SK-N-SH (cell line): ENCODE measurements at regions not wholly inside any gene's neighbourhood (a gene's known extent, or its start where the extent isn't known, plus 50 kb on each side); places are given as distances from the start of the nearest gene placed in this dataset.

ENCODE experiments used
- CTCF ChIA-PET: fragments of 300-600, 350-600 bp; formaldehyde crosslinking; extraction: SDS; loops from one replicate; lab custom pipeline; 2021; lab: Yijun Ruan, JAX
- POLR2A ChIA-PET: fragments of 350-600 bp; sonication (Branson Sonifier 250); formaldehyde crosslinking; extraction: SDS; loops from one replicate; lab custom pipeline; 2020; ENCODE audit warnings: antibody characterized with exemption, inconsistent platforms; lab: Yijun Ruan, JAX
- DNase-seq: peaks from one replicate; pipeline ENCODE4 v3.0.0; 2012
- H2AFZ ChIP-seq: fragments of 200-600 bp; sonication (generic); 2 replicates; pipeline ENCODE4 v1.8.1; 2016; ENCODE audit warnings: antibody characterized with exemption, mild to moderate bottlenecking, low read depth
- H3F3A ChIP-seq: fragments of 200-600 bp; sonication (generic); replicated peaks from 2 replicates; pipeline ENCODE3; 2016; ENCODE audit warnings: antibody characterized with exemption, mild to moderate bottlenecking; ENCODE audit not compliant: insufficient read depth
- H3K27ac ChIP-seq, 2 experiments: fragments of 200-500 bp in 1 of 2; fragments of 200-600 bp in 1 of 2; sonication (Bioruptor generic) in 1 of 2; sonication (generic), shearing (Covaris generic) in 1 of 2; 2 replicates each; pipeline versions ENCODE4 v1.5.1 to v1.6.1; 2014 to 2016; ENCODE audit warnings: low read depth in 2 of 2, inconsistent platforms in 1 of 2, low read length in 1 of 2, mild to moderate bottlenecking in 1 of 2, mixed read lengths in 1 of 2
- H3K27me3 ChIP-seq: fragments of 200-600 bp; sonication (generic), shearing (Covaris generic); 2 replicates; pipeline ENCODE4 v1.6.1; 2016; ENCODE audit warnings: mixed run types; ENCODE audit not compliant: insufficient read depth
- H3K36me3 ChIP-seq, 2 experiments: fragments of 200-500 bp in 1 of 2; fragments of 200-600 bp in 1 of 2; sonication (Bioruptor generic) in 1 of 2; sonication (generic) in 1 of 2; replicated peaks in 1 of 2; 2 replicates each; pipeline versions ENCODE3 to v1.5.1; 2014 to 2016; ENCODE audit warnings: low read length in 1 of 2, mild to moderate bottlenecking in 1 of 2; ENCODE audit not compliant: insufficient read depth in 2 of 2, control insufficient read depth in 1 of 2
- H3K4me1 ChIP-seq, 2 experiments: fragments of 200-500 bp in 1 of 2; fragments of 200-600 bp in 1 of 2; sonication (Bioruptor generic) in 1 of 2; sonication (generic), shearing (Covaris generic) in 1 of 2; 2 replicates each; pipeline versions ENCODE4 v1.5.1 to v1.6.1; 2014 to 2016; ENCODE audit warnings: low read depth in 1 of 2, low read length in 1 of 2, mixed run types in 1 of 2; ENCODE audit not compliant: insufficient read depth in 2 of 2, control insufficient read depth in 1 of 2
- H3K4me2 ChIP-seq: fragments of 200-600 bp; sonication (generic), shearing (Covaris generic); 2 replicates; pipeline ENCODE4 v1.6.1; 2017; ENCODE audit warnings: mixed run types
- H3K4me3 ChIP-seq, 2 experiments: fragments of 200-500 bp in 1 of 2; fragments of 200-600 bp in 1 of 2; sonication (Bioruptor generic) in 1 of 2; sonication (generic), shearing (Covaris generic) in 1 of 2; 2 replicates each; pipeline versions ENCODE4 v1.5.1 to v1.8.1; 2014 to 2016; ENCODE audit warnings: low read depth in 2 of 2, inconsistent platforms in 1 of 2, low read length in 1 of 2, mild to moderate bottlenecking in 1 of 2, mixed read lengths in 1 of 2, moderate library complexity in 1 of 2
- H3K79me2 ChIP-seq: fragments of 200-600 bp; sonication (generic); 2 replicates; pipeline ENCODE4 v1.8.1; 2017; ENCODE audit warnings: mild to moderate bottlenecking; ENCODE audit not compliant: insufficient read depth
- H3K9ac ChIP-seq: fragments of 200-600 bp; sonication (generic); 2 replicates; pipeline ENCODE4 v1.6.1; 2017; ENCODE audit warnings: mixed run types
- H3K9me2 ChIP-seq: fragments of 200-600 bp; sonication (generic); 2 replicates; pipeline ENCODE4 v1.6.1; 2017; ENCODE audit warnings: mixed run types
- H3K9me3 ChIP-seq: fragments of 200-600 bp; sonication (generic); 2 replicates; pipeline ENCODE4 v1.6.1; 2017; ENCODE audit warnings: mixed run types, mild to moderate bottlenecking, moderate library complexity
- H4K20me1 ChIP-seq: fragments of 200-600 bp; sonication (generic); 2 replicates; pipeline ENCODE4 v1.6.1; 2017; ENCODE audit warnings: mild to moderate bottlenecking, mixed run types; ENCODE audit not compliant: insufficient read depth
- CHD2 ChIP-seq: fragments of 150-350 bp; IDR thresholded peaks from 2 replicates; pipeline ENCODE4 v1.6.1; 2018; ENCODE audit warnings: low read length; ENCODE audit not compliant: partially characterized antibody
- CTCF ChIP-seq: fragments of 200-600 bp; sonication (generic); IDR thresholded peaks from 2 replicates; pipeline ENCODE4 v1.6.1; 2017; ENCODE audit warnings: antibody characterized with exemption, mild to moderate bottlenecking, moderate library complexity
- EP300 ChIP-seq, 2 experiments: IDR thresholded peaks; 2 replicates each; pipeline versions ENCODE4 v1.4.0 to v1.6.1; 2012; ENCODE audit warnings: borderline replicate concordance in 1 of 2, low read depth in 1 of 2, low read length in 1 of 2
- FOSL2 ChIP-seq: IDR thresholded peaks from 2 replicates; pipeline ENCODE4 v1.4.0; 2012; ENCODE audit warnings: low read depth, mild to moderate bottlenecking, moderate library complexity, borderline replicate concordance
- FOXM1 ChIP-seq: IDR thresholded peaks from 2 replicates; pipeline ENCODE4 v1.4.0; 2012; ENCODE audit warnings: low read depth, mild to moderate bottlenecking
- GABPA ChIP-seq: IDR thresholded peaks from 2 replicates; pipeline ENCODE4 v1.4.0; 2012; ENCODE audit warnings: low read depth, mild to moderate bottlenecking
- JUND ChIP-seq: IDR thresholded peaks from 2 replicates; pipeline ENCODE4 v1.4.0; 2012
- MXI1 ChIP-seq: IDR thresholded peaks from 2 replicates; pipeline ENCODE4 v1.6.1; 2012; ENCODE audit warnings: mild to moderate bottlenecking, low read depth, low read length, improper control_type of control experiment
- NFIC ChIP-seq: IDR thresholded peaks from 2 replicates; pipeline ENCODE4 v1.4.0; 2012; ENCODE audit warnings: borderline replicate concordance
- NRF1 ChIP-seq: IDR thresholded peaks from 2 replicates; pipeline ENCODE4 v1.6.1; 2012; ENCODE audit warnings: low read depth, mild to moderate bottlenecking, low read length
- PBX3 ChIP-seq: IDR thresholded peaks from 2 replicates; pipeline ENCODE4; 2012
- POLR2AphosphoS5 ChIP-seq: IDR thresholded peaks from 2 replicates; pipeline ENCODE4 v1.6.1; 2012; ENCODE audit warnings: low read depth, low read length
- RAD21 ChIP-seq: IDR thresholded peaks from 2 replicates; pipeline ENCODE4 v1.6.1; 2012; ENCODE audit warnings: mild to moderate bottlenecking, low read length
- TAF1 ChIP-seq: IDR thresholded peaks from 2 replicates; pipeline ENCODE4 v1.6.1; 2012; ENCODE audit warnings: low read depth, mild to moderate bottlenecking, low read length, moderate library complexity, borderline replicate concordance
- TEAD4 ChIP-seq: IDR thresholded peaks from 2 replicates; pipeline ENCODE4 v1.4.0; 2012; ENCODE audit warnings: mild to moderate bottlenecking, borderline replicate concordance; ENCODE audit not compliant: insufficient read depth
- ZBTB33 ChIP-seq: IDR thresholded peaks from 2 replicates; pipeline ENCODE4 v1.4.0; 2012; ENCODE audit warnings: low read depth, borderline replicate concordance
- WGBS: methylation state at CpG from one replicate; pipeline ENCODE4 v1.1.6; 2017; ENCODE audit warnings: low lambda C conversion rate; 5-methylcytosine and 5-hydroxymethylcytosine counted together

GRCh38 chr3:29194139-29194538, 86.7 kb upstream of the RBMS3 start:
- H2AFZ ChIP-seq, result no peak overlapping the region
- no peak overlapping the region for H3K27ac ChIP-seq
- no peaks in the 10 kb centered on the region for H3K36me3 ChIP-seq
- no peak for DNase-seq
- H3K9ac ChIP-seq, result no peak overlapping the region
- H3K4me2 ChIP-seq, result no peak overlapping the region
- no peaks in the 10 kb centered on the region for H3K27me3 ChIP-seq
- peaks cover under 1% of the 10 kb centered on the region for H3F3A ChIP-seq
- TF ChIP-seq ZBTB33, result no peak
- no peak for TF ChIP-seq NRF1
- no peak for TF ChIP-seq FOXM1
- TF ChIP-seq TAF1, result no peak
- TF ChIP-seq, all 33 proteins: peak for 0
- ChIA-PET POLR2A (no interaction called here), CTCF (no interaction called here)
- WGBS, result 88% methylated on average over 1 of the region's 1 CpG
- no peaks in the 10 kb centered on the region for H3K79me2 ChIP-seq
- peaks cover 19% of the 10 kb centered on the region for H3K9me3 ChIP-seq
- H3K4me1 ChIP-seq, result no peaks in the 10 kb centered on the region; a peak in 1 of 4 replicates
- no peaks in the 10 kb centered on the region for H4K20me1 ChIP-seq
- no peak overlapping the region for H3K4me3 ChIP-seq
- H3K9me2 ChIP-seq, result no peaks in the 10 kb centered on the region

GRCh38 chr3:29195056-29195455, 85.8 kb upstream of the RBMS3 start:
- Histone ChIP-seq H3K9me2 (no peaks in the 10 kb centered on the region), H3K4me3 (no peak overlapping the region), H3K9me3 (peaks cover 19% of the 10 kb centered on the region), H3K79me2 (no peaks in the 10 kb centered on the region), H3K27me3 (no peaks in the 10 kb centered on the region)
- ChIA-PET POLR2A (no interaction called here), CTCF (interaction anchor here (0.6 to 0.7 kb wide), 2 partner anchors 23 to 376 kb away, joined by 3 to 4 read pairs; no protein-coding TSS in a partner anchor)
- DNase-seq, result no peak
- no peak for TF ChIP-seq GABPA
- TF ChIP-seq NFIC, result 0 out of 2 replicates have a peak, but pooled peaks have one; percentile 7
- no peak for TF ChIP-seq FOSL2
- no peak for TF ChIP-seq POLR2AphosphoS5
- no peak for TF ChIP-seq EP300 (IDR thresholded peaks at IDR 0.05; ENCODE audit: borderline replicate concordance in 1 of 2, low read depth in 1 of 2, low read length in 1 of 2)
- TF ChIP-seq, all 33 proteins: peak for 1
- Histone ChIP-seq H3K36me3 (no peaks in the 10 kb centered on the region), H3K27ac (no peak overlapping the region), H3K9ac (no peak overlapping the region), H3K4me1 (no peaks in the 10 kb centered on the region), H3K4me2 (no peak overlapping the region), H2AFZ (no peak overlapping the region), H4K20me1 (no peaks in the 10 kb centered on the region), H3F3A (peaks cover 7% of the 10 kb centered on the region)
- 48% methylated on average over 3 of the region's 3 CpGs for WGBS

- Histone ChIP-seq H3K9me3 (no peaks in the 10 kb centered on the region), H3K27me3 (no peaks in the 10 kb centered on the region), H3K4me2 (no peak overlapping the region), H2AFZ (no peak overlapping the region), H3K4me3 (no peak overlapping the region), H3K36me3 (no peaks in the 10 kb centered on the region), H3K4me1 (peaks cover 0 to 10% of the 10 kb centered on the region in 2 experiments; a peak in 1 of 4 replicates), H3K9ac (no peak overlapping the region), H3K27ac (no peak overlapping the region), H4K20me1 (no peaks in the 10 kb centered on the region), H3F3A (peaks cover 13% of the 10 kb centered on the region), H3K9me2 (no peaks in the 10 kb centered on the region), H3K79me2 (no peaks in the 10 kb centered on the region)
- ChIA-PET CTCF (no interaction called here), POLR2A (no interaction called here)
- no peak for TF ChIP-seq FOXM1
- TF ChIP-seq GABPA, result no peak
- TF ChIP-seq JUND, result no peak
- no peak for TF ChIP-seq CHD2
- no peak for TF ChIP-seq RAD21
- no peak for TF ChIP-seq MXI1
- TF ChIP-seq CTCF, result no peak
- TF ChIP-seq FOSL2, result no peak
- TF ChIP-seq TEAD4, result no peak
- TF ChIP-seq PBX3, result no peak
- WGBS, result 95% methylated on average over 1 of the region's 1 CpG
- DNase-seq, result no peak
Measured at GRCh38 chr3:29201604-29202003, 79.3 kb upstream of the RBMS3 start.
